Activated naive CD4-positive, alpha-beta T cell treated with anti-CD3 and anti-CD28 coated beads, Interleukin-2, amount 10 ng/mL, durations not matched to agents 7 days and 5 days (primary cell): ENCODE measurements at regions not wholly inside any gene's neighbourhood (a gene's known extent, or its start where the extent isn't known, plus 50 kb on each side); places are given as distances from the start of the nearest gene placed in this dataset.

Source experiments
- CTCF ChIA-PET: fragments of 350-600 bp; sonication (Branson Sonifier 250); formaldehyde crosslinking; loops from one replicate; lab custom pipeline; 2021; ENCODE audit warnings: antibody characterized with exemption; lab: Charles Lee
- DNase-seq: peaks from one replicate; pipeline ENCODE4 v3.0.0-alpha.2; 2020
- H3K27ac Mint-ChIP-seq: one replicate; pipeline ENCODE4 v1.8.0; 2021; ENCODE audit warnings: mild to moderate bottlenecking, moderate library complexity, mixed read lengths
- H3K27me3 Mint-ChIP-seq: one replicate; pipeline ENCODE4 v1.8.0; 2021; ENCODE audit warnings: mild to moderate bottlenecking, mixed read lengths
- H3K36me3 Mint-ChIP-seq: one replicate; pipeline ENCODE4 v1.8.0; 2021; ENCODE audit warnings: mixed read lengths
- H3K4me1 Mint-ChIP-seq: one replicate; pipeline ENCODE4 v1.8.0; 2021; ENCODE audit warnings: mixed read lengths
- H3K4me3 Mint-ChIP-seq: one replicate; pipeline ENCODE4 v1.8.0; 2021; ENCODE audit warnings: mild to moderate bottlenecking, moderate library complexity, mixed read lengths
- H3K9me3 Mint-ChIP-seq: one replicate; pipeline ENCODE4 v1.8.0; 2021; ENCODE audit warnings: mixed read lengths

DNA sequence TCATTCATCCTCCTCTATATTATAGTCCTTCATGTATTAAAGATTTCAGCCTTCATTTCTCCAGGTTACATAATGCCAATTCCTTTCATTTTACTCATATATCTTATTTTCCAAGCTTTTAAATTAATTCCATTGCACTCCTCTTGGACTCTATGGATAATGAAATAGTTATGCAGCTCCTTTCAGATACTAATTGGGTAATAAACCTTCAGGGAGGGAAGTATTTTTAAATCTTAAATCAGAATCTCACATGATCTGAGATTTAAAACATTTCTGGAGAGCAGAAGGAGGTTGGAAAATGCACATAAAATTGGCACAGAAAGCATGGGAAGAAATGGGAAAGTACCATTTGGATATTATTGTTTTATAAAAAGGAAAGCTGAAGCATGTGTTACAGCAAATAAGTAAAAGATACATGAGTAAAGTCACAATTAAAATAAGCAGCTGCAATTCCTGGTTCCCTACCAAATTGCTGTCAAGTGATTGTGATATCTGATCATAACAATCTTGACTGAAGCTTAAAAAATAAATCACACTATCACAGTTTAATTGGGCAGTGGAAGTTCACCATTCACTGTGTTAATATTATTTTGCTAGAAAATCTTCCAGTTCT is 257.9 kb upstream of the NREP start:
- Mint-ChIP-seq H3K9me3 (no peaks in the 10 kb centered on the region), H3K27ac (no peak overlapping the region), H3K4me3 (no peak overlapping the region), H3K36me3 (no peaks in the 10 kb centered on the region), H3K4me1 (no peaks in the 10 kb centered on the region), H3K27me3 (no peaks in the 10 kb centered on the region)
- DNase-seq = no peak
- CTCF ChIA-PET = no interaction called here

DNA sequence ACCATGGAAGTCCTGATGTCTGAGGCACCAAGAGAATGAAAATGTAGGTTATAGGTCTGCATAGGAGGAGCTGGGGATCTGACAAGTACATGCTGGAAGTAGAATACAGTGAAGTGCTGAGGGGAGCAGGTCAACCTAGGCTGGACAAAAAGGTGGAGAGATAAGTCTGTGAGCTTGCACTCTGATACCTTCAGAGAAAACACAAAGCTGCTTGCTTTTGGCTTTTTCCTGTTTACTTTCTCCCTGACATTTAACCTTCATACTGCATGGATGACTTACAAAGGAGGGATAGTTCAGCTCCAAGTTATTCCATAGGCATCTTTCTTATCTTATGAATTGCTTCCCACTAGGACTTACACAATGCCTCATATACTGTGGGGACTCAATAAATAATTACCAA is 256.7 kb upstream of the NREP start:
- Mint-ChIP-seq H3K36me3 (no peaks in the 10 kb centered on the region), H3K27ac (no peak overlapping the region), H3K27me3 (no peaks in the 10 kb centered on the region), H3K9me3 (no peaks in the 10 kb centered on the region), H3K4me3 (no peak overlapping the region), H3K4me1 (no peaks in the 10 kb centered on the region)
- CTCF ChIA-PET = no interaction called here
- no peak for DNase-seq

DNA sequence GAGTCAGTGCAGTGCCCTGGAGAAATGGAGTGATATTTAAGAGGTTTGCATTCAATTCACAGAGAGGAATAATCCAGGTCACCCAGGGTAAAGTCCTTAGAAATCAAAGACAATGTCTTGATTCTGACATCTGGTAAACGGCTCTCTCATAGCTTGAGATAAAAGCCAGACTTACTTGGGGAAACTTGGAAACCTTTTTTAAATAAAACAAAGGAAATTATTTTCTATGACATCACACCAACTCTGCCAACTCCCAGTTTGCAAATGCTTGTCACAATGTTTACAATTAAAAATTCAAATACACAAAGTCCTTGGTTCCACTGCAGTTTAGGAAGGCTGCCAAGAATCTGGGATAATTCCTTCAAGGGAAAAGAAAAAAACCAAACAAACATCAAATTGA is 255.1 kb upstream of the NREP start:
- no peak overlapping the region for H3K27ac Mint-ChIP-seq
- no peaks in the 10 kb centered on the region for H3K9me3 Mint-ChIP-seq
- no peak for DNase-seq
- H3K4me1 Mint-ChIP-seq = no peaks in the 10 kb centered on the region
- H3K36me3 Mint-ChIP-seq = no peaks in the 10 kb centered on the region
- H3K27me3 Mint-ChIP-seq = no peaks in the 10 kb centered on the region
- CTCF ChIA-PET = no interaction called here
- no peak overlapping the region for H3K4me3 Mint-ChIP-seq

DNA sequence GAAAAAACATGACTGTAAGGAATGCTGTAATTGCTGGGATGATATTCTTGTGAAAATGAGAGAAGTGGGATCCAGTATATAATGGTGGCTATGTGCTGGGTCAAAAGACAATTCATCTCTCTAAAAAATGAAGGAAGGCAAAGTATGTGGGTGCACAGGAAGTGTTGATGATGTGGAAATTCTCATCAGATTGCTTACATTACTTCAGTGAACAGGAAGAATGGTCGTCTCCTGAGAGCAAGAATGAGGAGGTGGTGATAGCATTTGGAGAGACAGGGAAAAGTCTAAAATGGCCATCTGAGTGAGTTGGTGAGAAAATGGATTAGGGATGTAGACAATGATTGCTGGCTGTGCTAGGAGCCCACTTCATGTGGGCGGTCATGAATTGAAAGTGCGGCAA is 253.5 kb upstream of the NREP start:
- Mint-ChIP-seq H3K4me1 (no peaks in the 10 kb centered on the region), H3K4me3 (no peak overlapping the region), H3K36me3 (no peaks in the 10 kb centered on the region), H3K9me3 (no peaks in the 10 kb centered on the region), H3K27me3 (no peaks in the 10 kb centered on the region), H3K27ac (no peak overlapping the region)
- no peak for DNase-seq
- CTCF ChIA-PET = no interaction called here

DNA sequence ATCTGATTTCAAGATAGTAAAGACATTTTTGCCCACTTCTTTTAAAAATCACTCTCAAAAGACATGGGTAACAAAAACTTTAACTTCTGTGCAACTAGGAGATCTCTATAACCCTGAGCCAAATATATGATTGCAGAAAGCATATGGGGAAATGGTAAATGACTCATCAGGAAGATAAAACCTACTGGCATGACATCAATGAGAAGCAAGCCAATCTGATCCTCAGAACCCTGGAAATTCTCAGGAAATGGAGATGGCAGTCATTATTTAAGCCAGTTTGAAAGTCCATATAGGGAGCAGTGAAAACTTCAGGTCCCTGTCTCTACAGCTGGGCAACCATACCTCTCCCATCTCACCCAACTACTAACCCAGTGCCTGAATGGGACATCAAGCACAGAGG is 249.7 kb upstream of the NREP start:
- Mint-ChIP-seq H3K4me1 (no peaks in the 10 kb centered on the region), H3K4me3 (no peak overlapping the region), H3K27me3 (no peaks in the 10 kb centered on the region), H3K9me3 (no peaks in the 10 kb centered on the region), H3K36me3 (no peaks in the 10 kb centered on the region), H3K27ac (no peak overlapping the region)
- no peak for DNase-seq
- CTCF ChIA-PET = no interaction called here

DNA sequence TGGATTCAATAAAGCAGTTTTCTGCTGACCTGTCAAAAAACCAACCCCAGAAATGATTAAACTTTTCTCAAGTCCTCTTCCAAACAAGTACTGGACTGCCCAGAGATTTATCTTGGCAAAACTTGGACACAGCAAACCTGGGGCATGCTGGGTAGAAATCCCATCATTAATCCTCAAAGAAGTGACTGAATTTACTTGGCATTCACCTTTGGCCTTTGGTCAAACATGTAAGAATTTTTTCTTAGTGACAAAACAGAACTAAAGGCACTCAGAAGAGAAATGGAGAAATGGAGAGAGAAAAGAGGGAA is 248.6 kb upstream of the NREP start:
- no peaks in the 10 kb centered on the region for H3K9me3 Mint-ChIP-seq
- no peaks in the 10 kb centered on the region for H3K4me1 Mint-ChIP-seq
- H3K27me3 Mint-ChIP-seq = no peaks in the 10 kb centered on the region
- no peak for DNase-seq
- no peak overlapping the region for H3K27ac Mint-ChIP-seq
- H3K36me3 Mint-ChIP-seq = no peaks in the 10 kb centered on the region
- CTCF ChIA-PET = no interaction called here
- no peak overlapping the region for H3K4me3 Mint-ChIP-seq

DNA sequence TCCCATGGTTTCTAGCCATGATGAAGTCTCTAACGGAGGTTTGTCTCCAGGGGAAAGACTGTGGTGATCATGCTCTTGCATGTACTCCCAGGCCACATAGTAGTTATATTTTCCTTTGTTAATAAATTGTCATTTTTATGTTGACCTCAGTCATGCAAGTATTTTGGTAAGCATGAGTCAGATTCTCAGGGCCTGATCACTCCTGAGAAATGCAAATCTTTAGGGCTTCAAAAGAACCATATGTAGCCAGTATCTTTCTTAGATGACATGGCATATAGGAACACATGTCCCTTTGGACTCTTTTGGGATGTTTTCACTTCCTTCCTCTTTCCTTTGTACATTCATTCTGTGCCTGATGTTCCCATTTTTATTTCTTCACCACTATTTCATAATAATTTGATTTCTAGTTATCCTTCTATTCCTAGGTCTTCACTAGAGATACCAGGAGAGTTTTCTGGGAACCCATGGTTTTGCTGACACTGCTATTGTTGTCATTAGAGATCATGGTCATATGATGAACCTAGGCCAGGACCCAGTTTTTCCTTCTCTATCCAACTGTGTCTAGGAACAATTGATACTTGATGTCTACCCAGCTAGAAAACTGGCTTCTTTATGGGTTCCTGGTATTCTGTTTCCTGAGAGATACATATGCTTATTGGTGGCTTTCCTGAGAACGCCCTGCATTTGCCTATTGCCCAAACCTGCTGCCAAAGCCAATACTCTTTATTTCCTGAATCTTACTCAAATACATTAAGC is 248.1 kb upstream of the NREP start:
- Mint-ChIP-seq H3K27ac (no peak overlapping the region), H3K4me3 (no peak overlapping the region), H3K36me3 (no peaks in the 10 kb centered on the region), H3K27me3 (no peaks in the 10 kb centered on the region), H3K4me1 (no peaks in the 10 kb centered on the region), H3K9me3 (no peaks in the 10 kb centered on the region)
- CTCF ChIA-PET = no interaction called here
- no peak for DNase-seq

DNA sequence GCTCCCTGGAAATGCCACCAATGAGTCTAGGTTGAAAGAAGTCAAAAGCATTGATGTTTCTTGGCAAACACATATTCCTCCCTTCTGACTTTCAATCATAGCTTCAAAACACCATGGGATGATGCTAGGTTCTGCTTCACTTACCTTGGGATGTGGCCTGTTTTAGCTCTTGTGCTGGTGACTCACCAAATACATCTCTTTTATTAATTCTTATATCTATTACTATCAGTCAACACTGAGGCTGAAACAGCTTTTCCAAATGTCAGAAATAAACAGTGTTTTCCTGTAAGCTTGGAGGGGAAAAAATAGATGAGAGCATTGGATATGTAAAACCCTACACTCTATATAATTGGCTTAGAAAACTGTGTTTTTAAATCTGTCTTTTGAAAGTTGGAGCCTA is 245.4 kb upstream of the NREP start:
- no peak for DNase-seq
- no peak overlapping the region for H3K4me3 Mint-ChIP-seq
- H3K27ac Mint-ChIP-seq = no peak overlapping the region
- peaks cover 6% of the 10 kb centered on the region for H3K27me3 Mint-ChIP-seq
- H3K9me3 Mint-ChIP-seq = no peaks in the 10 kb centered on the region
- no peaks in the 10 kb centered on the region for H3K36me3 Mint-ChIP-seq
- H3K4me1 Mint-ChIP-seq = no peaks in the 10 kb centered on the region
- CTCF ChIA-PET = no interaction called here

DNA sequence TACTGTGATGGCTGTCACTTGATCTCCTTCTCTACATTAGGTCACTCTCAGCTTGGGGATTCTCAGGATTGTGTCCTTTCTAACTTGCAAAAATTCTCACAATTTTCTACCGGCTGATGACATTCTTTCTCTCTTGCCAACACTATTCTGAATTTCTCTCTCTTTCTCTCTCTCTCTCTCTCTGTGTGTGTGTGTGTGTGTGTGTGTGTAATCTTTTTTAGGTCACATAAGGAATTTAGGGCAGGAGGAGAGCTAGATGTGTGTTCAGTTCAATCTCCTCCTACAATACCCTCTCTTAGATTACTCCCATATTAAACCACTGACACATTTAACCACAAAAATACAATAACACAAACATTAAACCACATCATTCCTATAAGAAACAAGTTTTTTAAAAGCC is 242.3 kb upstream of the NREP start:
- H3K9me3 Mint-ChIP-seq = no peaks in the 10 kb centered on the region
- DNase-seq = no peak
- no peak overlapping the region for H3K27ac Mint-ChIP-seq
- peaks cover 6% of the 10 kb centered on the region for H3K27me3 Mint-ChIP-seq
- no peak overlapping the region for H3K4me3 Mint-ChIP-seq
- H3K4me1 Mint-ChIP-seq = no peaks in the 10 kb centered on the region
- CTCF ChIA-PET = no interaction called here
- H3K36me3 Mint-ChIP-seq = no peaks in the 10 kb centered on the region

DNA sequence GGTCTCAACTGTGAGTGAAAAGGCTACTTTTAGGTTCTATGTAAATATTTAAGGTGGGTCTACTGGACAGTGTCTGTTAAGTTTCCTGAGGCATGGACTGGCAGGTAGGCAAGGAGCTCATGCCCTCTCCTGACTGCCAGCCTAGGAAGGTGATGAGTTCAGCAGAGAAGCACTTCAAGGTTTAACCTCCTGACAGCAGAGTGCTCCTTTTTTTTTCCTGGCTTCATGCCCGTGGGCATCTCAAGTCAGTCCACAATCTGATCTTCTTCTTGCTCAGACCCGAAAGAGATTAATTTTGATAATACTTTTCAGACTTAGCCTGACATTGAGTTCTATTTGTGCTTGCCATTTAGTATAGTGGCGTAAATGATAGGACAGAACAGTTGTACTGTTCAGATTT is 241.9 kb upstream of the NREP start:
- CTCF ChIA-PET = no interaction called here
- Mint-ChIP-seq H3K36me3 (no peaks in the 10 kb centered on the region), H3K27ac (no peak overlapping the region), H3K27me3 (peaks cover 6% of the 10 kb centered on the region), H3K4me1 (no peaks in the 10 kb centered on the region), H3K9me3 (no peaks in the 10 kb centered on the region), H3K4me3 (no peak overlapping the region)
- DNase-seq = no peak

DNA sequence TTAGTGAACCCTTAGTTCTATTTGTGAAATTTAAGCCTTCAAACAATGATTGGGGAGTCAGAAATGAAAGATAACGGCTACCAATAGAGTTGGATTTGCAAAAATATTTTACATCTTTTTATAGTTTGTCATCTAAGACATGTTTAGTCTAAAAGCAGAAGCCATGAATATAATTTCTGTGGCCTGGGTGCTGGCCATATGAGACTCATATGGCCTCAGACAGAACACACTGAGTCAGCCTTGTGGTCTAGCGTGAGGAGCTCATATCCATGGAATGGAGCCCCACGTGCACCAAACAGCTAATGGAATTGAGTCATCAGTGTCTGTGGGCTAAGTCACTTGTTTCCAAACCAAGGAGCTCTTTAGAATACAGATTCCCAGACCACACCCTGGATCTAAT is 240.7 kb upstream of the NREP start:
- Mint-ChIP-seq H3K4me3 (no peak overlapping the region), H3K4me1 (no peaks in the 10 kb centered on the region), H3K27me3 (peaks cover 6% of the 10 kb centered on the region), H3K27ac (no peak overlapping the region), H3K9me3 (no peaks in the 10 kb centered on the region), H3K36me3 (no peaks in the 10 kb centered on the region)
- DNase-seq = no peak
- CTCF ChIA-PET = no interaction called here

DNA sequence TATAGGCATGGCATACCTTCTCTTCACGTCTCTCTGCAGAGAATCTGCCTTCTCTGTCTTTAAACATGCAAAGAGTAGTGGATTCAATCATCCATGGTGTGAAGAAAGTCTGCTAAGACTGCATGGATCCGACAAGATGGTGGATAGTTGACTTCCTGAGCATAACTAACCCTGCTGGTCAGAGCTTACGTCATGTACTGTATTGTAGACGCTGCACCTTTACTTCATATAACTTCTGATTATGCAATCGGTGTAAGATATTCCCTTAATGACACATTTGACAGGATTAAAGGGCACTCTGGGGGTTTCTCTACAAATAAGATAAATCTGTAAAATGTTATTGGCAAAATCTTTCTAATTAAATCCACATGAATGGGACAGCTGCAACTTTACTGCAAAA is 240.3 kb upstream of the NREP start:
- no peaks in the 10 kb centered on the region for H3K36me3 Mint-ChIP-seq
- H3K27me3 Mint-ChIP-seq = peaks cover 6% of the 10 kb centered on the region
- DNase-seq = no peak
- H3K27ac Mint-ChIP-seq = no peak overlapping the region
- H3K9me3 Mint-ChIP-seq = no peaks in the 10 kb centered on the region
- H3K4me1 Mint-ChIP-seq = no peaks in the 10 kb centered on the region
- CTCF ChIA-PET = no interaction called here
- no peak overlapping the region for H3K4me3 Mint-ChIP-seq

DNA sequence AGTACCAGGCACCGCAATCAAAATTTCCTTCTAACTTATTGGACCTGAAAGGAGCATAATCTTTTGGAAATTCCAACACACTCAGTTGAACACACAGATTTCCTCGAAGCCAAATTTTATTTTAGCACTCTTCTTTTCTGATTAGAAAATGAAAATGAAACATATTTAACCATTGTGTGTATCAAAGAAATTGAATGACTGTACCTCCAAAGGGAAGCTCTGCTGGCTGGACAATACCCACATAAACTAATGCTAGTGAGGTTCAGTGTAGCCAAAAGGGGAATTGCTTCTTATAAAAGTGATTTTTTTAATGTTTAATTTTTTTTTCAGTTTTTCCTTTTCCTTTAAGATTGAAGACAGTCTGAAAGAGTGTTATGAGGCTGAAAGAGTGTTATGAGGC is 239.6 kb upstream of the NREP start:
- no peak overlapping the region for H3K27ac Mint-ChIP-seq
- CTCF ChIA-PET = no interaction called here
- H3K9me3 Mint-ChIP-seq = peaks cover 3% of the 10 kb centered on the region
- peaks cover 6% of the 10 kb centered on the region for H3K27me3 Mint-ChIP-seq
- no peaks in the 10 kb centered on the region for H3K4me1 Mint-ChIP-seq
- no peak overlapping the region for H3K4me3 Mint-ChIP-seq
- no peak for DNase-seq
- H3K36me3 Mint-ChIP-seq = no peaks in the 10 kb centered on the region

DNA sequence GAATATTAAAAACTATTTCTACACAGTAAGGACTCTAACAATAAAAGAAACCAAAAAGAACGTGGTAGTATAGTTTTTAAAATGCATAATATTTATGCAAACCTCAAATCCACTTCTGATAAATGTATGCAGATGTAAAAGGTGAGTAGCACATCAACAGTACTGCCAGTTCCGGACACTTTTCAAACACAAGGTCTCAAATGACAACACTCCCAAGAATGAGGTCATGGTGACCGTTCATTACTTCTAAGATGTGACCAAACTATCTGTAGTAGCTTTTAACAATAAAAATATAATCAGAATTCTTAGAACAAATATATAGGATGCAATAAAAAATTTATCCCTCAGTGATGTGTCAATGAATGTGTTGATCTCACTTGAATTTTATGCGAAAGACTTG is 238.7 kb upstream of the NREP start:
- CTCF ChIA-PET = no interaction called here
- Mint-ChIP-seq H3K4me3 (no peak overlapping the region), H3K27me3 (peaks cover 6% of the 10 kb centered on the region), H3K4me1 (no peaks in the 10 kb centered on the region), H3K9me3 (peaks cover 3% of the 10 kb centered on the region), H3K27ac (no peak overlapping the region), H3K36me3 (no peaks in the 10 kb centered on the region)
- no peak for DNase-seq

DNA sequence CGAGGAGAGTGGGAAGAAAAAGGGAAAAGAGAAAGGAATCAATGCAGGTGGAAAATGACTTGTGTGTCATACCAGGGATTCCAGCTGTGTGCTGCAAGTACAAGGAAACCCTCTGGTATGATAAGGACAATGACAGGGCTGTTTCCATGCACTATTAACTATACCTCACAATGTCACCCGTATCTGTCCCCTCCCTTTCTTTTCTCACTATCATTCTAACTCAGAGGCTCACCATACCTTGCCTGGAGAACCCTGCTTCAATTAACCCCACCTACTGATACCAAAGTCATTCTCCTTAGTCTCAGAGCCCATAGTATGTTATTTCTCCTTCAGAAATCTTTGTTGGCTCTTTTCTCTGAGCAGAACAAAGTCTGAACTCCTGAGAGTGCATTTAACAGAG is 236.2 kb upstream of the NREP start:
- no peak overlapping the region for H3K27ac Mint-ChIP-seq
- H3K4me3 Mint-ChIP-seq = no peak overlapping the region
- DNase-seq = no peak
- no peaks in the 10 kb centered on the region for H3K4me1 Mint-ChIP-seq
- no peaks in the 10 kb centered on the region for H3K27me3 Mint-ChIP-seq
- H3K36me3 Mint-ChIP-seq = no peaks in the 10 kb centered on the region
- peaks cover 3% of the 10 kb centered on the region for H3K9me3 Mint-ChIP-seq
- CTCF ChIA-PET = no interaction called here

DNA sequence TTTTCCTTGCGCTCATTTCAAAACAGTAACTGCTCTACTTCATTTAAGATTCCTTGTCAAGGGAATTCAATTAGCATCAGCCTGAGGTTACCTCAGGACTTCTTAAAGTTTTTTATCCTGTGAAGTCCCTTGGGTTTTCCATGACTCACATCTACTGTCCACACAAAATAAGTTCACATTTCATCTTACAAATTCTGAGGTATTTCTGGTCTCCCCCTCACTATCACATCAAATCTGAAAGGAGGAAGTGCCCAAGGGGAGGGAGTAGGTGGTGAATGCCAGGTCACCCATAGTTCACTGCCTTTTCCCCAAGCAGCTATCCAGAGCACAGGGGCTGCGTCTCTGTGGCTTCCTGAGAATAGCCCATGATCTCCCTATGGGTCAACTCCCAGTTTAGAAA is 227.1 kb upstream of the NREP start:
- H3K4me1 Mint-ChIP-seq = no peaks in the 10 kb centered on the region
- H3K36me3 Mint-ChIP-seq = no peaks in the 10 kb centered on the region
- no peaks in the 10 kb centered on the region for H3K27me3 Mint-ChIP-seq
- CTCF ChIA-PET = no interaction called here
- no peak overlapping the region for H3K27ac Mint-ChIP-seq
- no peak overlapping the region for H3K4me3 Mint-ChIP-seq
- no peak for DNase-seq
- H3K9me3 Mint-ChIP-seq = no peaks in the 10 kb centered on the region
